IPS DF 6.9 (cell line): ENCODE measurements at regions not wholly inside any gene's neighbourhood (a gene's known extent, or its start where the extent isn't known, plus 50 kb on each side); places are given as distances from the start of the nearest gene placed in this dataset.

Experiments used
- DNase-seq: peaks from one replicate; pipeline ENCODE4 v3.0.0-alpha.2; 2013; ENCODE audit warnings: low read depth, low spot score
- H3K27ac ChIP-seq: one replicate; pipeline ENCODE4 v1.5.1; 2013; ENCODE audit warnings: low read length, control low read depth
- H3K27me3 ChIP-seq: 2 replicates; pipeline ENCODE4 v1.6.1; 2013; ENCODE audit warnings: mild to moderate bottlenecking, low read length; ENCODE audit not compliant: control insufficient read depth, insufficient read depth
- H3K36me3 ChIP-seq: 2 replicates; pipeline ENCODE4 v1.6.1; 2013; ENCODE audit warnings: low read length; ENCODE audit not compliant: control insufficient read depth, insufficient read depth
- H3K4me1 ChIP-seq: 2 replicates; pipeline ENCODE4 v1.6.1; 2013; ENCODE audit warnings: low read length; ENCODE audit not compliant: control insufficient read depth, insufficient read depth
- H3K4me3 ChIP-seq: 2 replicates; pipeline ENCODE4 v1.5.1; 2013; ENCODE audit warnings: mild to moderate bottlenecking, low read length
- H3K9me3 ChIP-seq: 2 replicates; pipeline ENCODE4 v1.6.1; 2013; ENCODE audit warnings: low read length, inconsistent platforms; ENCODE audit not compliant: control insufficient read depth, insufficient read depth
- WGBS: extraction: QIAGEN DNeasy Blood & Tissue Kit; methylation state at CpG from one replicate; pipeline ENCODE4 v1.1.7; 2013; ENCODE audit warnings: mixed read lengths, missing lambda C conversion rate; ENCODE audit not compliant: insufficient read length, insufficient coverage; 5-methylcytosine and 5-hydroxymethylcytosine counted together

GRCh38 chr7:25625306-25625992, 397.2 kb upstream of the NPVF start:
- no peaks in the 10 kb centered on the region for H3K36me3 ChIP-seq
- H3K9me3 ChIP-seq, result no peaks in the 10 kb centered on the region
- H3K27me3 ChIP-seq, result no peaks in the 10 kb centered on the region
- DNase-seq, result no peak
- H3K4me3 ChIP-seq, result no peak overlapping the region
- H3K27ac ChIP-seq, result no peak overlapping the region
- peaks cover 2% of the 10 kb centered on the region; the same call in 1 of the 2 replicates for H3K4me1 ChIP-seq
- no CpG with 5 or more reads among the region's 5 CpGs for WGBS

- H3K9me3 ChIP-seq, result no peaks in the 10 kb centered on the region
- H3K36me3 ChIP-seq, result no peaks in the 10 kb centered on the region
- H3K27ac ChIP-seq, result no peak overlapping the region
- H3K4me3 ChIP-seq, result no peak overlapping the region
- peaks cover 2% of the 10 kb centered on the region; the same call in 1 of the 2 replicates for H3K4me1 ChIP-seq
- no peaks in the 10 kb centered on the region for H3K27me3 ChIP-seq
- no CpG with 5 or more reads among the region's 4 CpGs for WGBS
- DNase-seq, result no peak
These were observed 398.3 kb upstream of the NPVF start for GRCh38 chr7:25626451-25627131.

- no peak for DNase-seq
- H3K9me3 ChIP-seq, result no peaks in the 10 kb centered on the region
- no peak overlapping the region for H3K4me3 ChIP-seq
- no peak overlapping the region for H3K27ac ChIP-seq
- no peaks in the 10 kb centered on the region for H3K27me3 ChIP-seq
- peaks cover 2% of the 10 kb centered on the region; the same call in 1 of the 2 replicates for H3K4me1 ChIP-seq
- H3K36me3 ChIP-seq, result no peaks in the 10 kb centered on the region
- no CpG with 5 or more reads among the region's 3 CpGs for WGBS
These were observed 400.2 kb upstream of the NPVF start for GRCh38 chr7:25628446-25628845.

- DNase-seq, result no peak
- H3K4me3 ChIP-seq, result no peak overlapping the region
- H3K4me1 ChIP-seq, result peaks cover 2% of the 10 kb centered on the region; the same call in 1 of the 2 replicates
- no peaks in the 10 kb centered on the region for H3K27me3 ChIP-seq
- no peaks in the 10 kb centered on the region for H3K36me3 ChIP-seq
- H3K9me3 ChIP-seq, result no peaks in the 10 kb centered on the region
- WGBS, result 100% methylated on average over 3 of the region's 5 CpGs
- no peak overlapping the region for H3K27ac ChIP-seq
These were observed 404.3 kb upstream of the NPVF start for GRCh38 chr7:25632616-25633015.

- Histone ChIP-seq H3K9me3 (no peaks in the 10 kb centered on the region), H3K4me3 (no peak overlapping the region), H3K4me1 (no peaks in the 10 kb centered on the region; the same call in 1 of the 2 replicates), H3K36me3 (no peaks in the 10 kb centered on the region), H3K27ac (no peak overlapping the region), H3K27me3 (no peaks in the 10 kb centered on the region)
- DNase-seq, result no peak
- no CpG with 5 or more reads among the region's 3 CpGs for WGBS
These were observed 405.2 kb upstream of the NPVF start for GRCh38 chr7:25633426-25634036.

- H3K27me3 ChIP-seq, result no peaks in the 10 kb centered on the region
- no peak overlapping the region for H3K4me3 ChIP-seq
- H3K9me3 ChIP-seq, result no peaks in the 10 kb centered on the region
- WGBS, result no CpG with 5 or more reads among the region's 9 CpGs
- no peaks in the 10 kb centered on the region for H3K36me3 ChIP-seq
- DNase-seq, result no peak
- H3K27ac ChIP-seq, result no peak overlapping the region
- H3K4me1 ChIP-seq, result no peaks in the 10 kb centered on the region
These were observed 407.9 kb upstream of the NPVF start for GRCh38 chr7:25636168-25636567.

- Histone ChIP-seq H3K9me3 (no peaks in the 10 kb centered on the region), H3K4me3 (no peak overlapping the region), H3K27ac (no peak overlapping the region), H3K36me3 (no peaks in the 10 kb centered on the region), H3K4me1 (no peaks in the 10 kb centered on the region), H3K27me3 (no peaks in the 10 kb centered on the region)
- DNase-seq, result no peak
- WGBS, result no CpG with 5 or more reads among the region's 4 CpGs
These were observed 408.6 kb upstream of the NPVF start for GRCh38 chr7:25636871-25637283.

- no peaks in the 10 kb centered on the region for H3K27me3 ChIP-seq
- no peaks in the 10 kb centered on the region for H3K36me3 ChIP-seq
- no peak for DNase-seq
- no peak overlapping the region for H3K27ac ChIP-seq
- no peaks in the 10 kb centered on the region for H3K4me1 ChIP-seq
- no peak overlapping the region for H3K4me3 ChIP-seq
- no peaks in the 10 kb centered on the region for H3K9me3 ChIP-seq
These were observed 409.8 kb upstream of the NPVF start for GRCh38 chr7:25638068-25638467.

GRCh38 chr7:25638590-25639244, 410.4 kb upstream of the NPVF start:
- Histone ChIP-seq H3K27ac (no peak overlapping the region), H3K36me3 (no peaks in the 10 kb centered on the region), H3K27me3 (no peaks in the 10 kb centered on the region), H3K9me3 (no peaks in the 10 kb centered on the region), H3K4me1 (no peaks in the 10 kb centered on the region), H3K4me3 (no peak overlapping the region; the same call in 1 of the 2 replicates)
- DNase-seq, result no peak
- WGBS, result no CpG with 5 or more reads among the region's 7 CpGs

GRCh38 chr7:25642849-25643248, 414.6 kb upstream of the NPVF start:
- no peak overlapping the region for H3K4me3 ChIP-seq
- H3K27ac ChIP-seq, result no peak overlapping the region
- DNase-seq, result no peak
- no peaks in the 10 kb centered on the region for H3K9me3 ChIP-seq
- H3K4me1 ChIP-seq, result no peaks in the 10 kb centered on the region
- H3K36me3 ChIP-seq, result no peaks in the 10 kb centered on the region
- no CpG with 5 or more reads among the region's 3 CpGs for WGBS
- H3K27me3 ChIP-seq, result no peaks in the 10 kb centered on the region
